ENCODE measurements at regions not wholly inside any gene's neighbourhood (a gene's known extent, or its start where the extent isn't known, plus 50 kb on each side); places are given as distances from the start of the nearest gene placed in this dataset.

GRCh38 chr7:157480371-157481050 lies 143.7 kb downstream of the DNAJB6 start:
- Histone ChIP-seq H3K4me1 (ENCODE audit: control insufficient read depth in 1 of 2, insufficient read depth in 1 of 2, low read depth in 1 of 2, low read length in 1 of 2) (no peaks in the 10 kb centered on the region), H3K36me3 (no peaks in the 10 kb centered on the region), H3K4me3 (ENCODE audit: low read depth in 1 of 2, low read length in 1 of 2) (no peak overlapping the region), H3K27me3 (no peaks in the 10 kb centered on the region), H3K27ac (no peak overlapping the region), H3K9me3 (no peaks in the 10 kb centered on the region)
- no peak for TF ChIP-seq CTCF (IDR thresholded peaks at IDR 0.05)

GRCh38 chr7:157481389-157481788 lies 144.6 kb downstream of the DNAJB6 start:
- no peak for TF ChIP-seq CTCF (IDR thresholded peaks at IDR 0.05)
- Histone ChIP-seq H3K9me3 (no peaks in the 10 kb centered on the region), H3K4me1 (ENCODE audit: control insufficient read depth in 1 of 2, insufficient read depth in 1 of 2, low read depth in 1 of 2, low read length in 1 of 2) (no peaks in the 10 kb centered on the region), H3K4me3 (ENCODE audit: low read depth in 1 of 2, low read length in 1 of 2) (no peak overlapping the region), H3K27me3 (no peaks in the 10 kb centered on the region), H3K27ac (no peak overlapping the region), H3K36me3 (no peaks in the 10 kb centered on the region)

- H3K4me1 ChIP-seq (ENCODE audit: control insufficient read depth in 1 of 2, insufficient read depth in 1 of 2, low read depth in 1 of 2, low read length in 1 of 2), result no peaks in the 10 kb centered on the region
- no peaks in the 10 kb centered on the region for H3K36me3 ChIP-seq
- no peak overlapping the region for H3K4me3 ChIP-seq (ENCODE audit: low read depth in 1 of 2, low read length in 1 of 2)
- no peak overlapping the region for H3K27ac ChIP-seq
- H3K9me3 ChIP-seq, result no peaks in the 10 kb centered on the region
- TF ChIP-seq CTCF (IDR thresholded peaks at IDR 0.05), result no peak
- H3K27me3 ChIP-seq, result no peaks in the 10 kb centered on the region
Measured at GRCh38 chr7:157482025-157482424, 145.2 kb downstream of the DNAJB6 start.

GRCh38 chr7:157482517-157483087 lies 145.8 kb downstream of the DNAJB6 start:
- no peaks in the 10 kb centered on the region for H3K4me1 ChIP-seq (ENCODE audit: control insufficient read depth in 1 of 2, insufficient read depth in 1 of 2, low read depth in 1 of 2, low read length in 1 of 2)
- H3K27me3 ChIP-seq, result no peaks in the 10 kb centered on the region
- no peak overlapping the region for H3K4me3 ChIP-seq (ENCODE audit: low read depth in 1 of 2, low read length in 1 of 2)
- no peak overlapping the region for H3K27ac ChIP-seq
- no peak for TF ChIP-seq CTCF (IDR thresholded peaks at IDR 0.05)
- no peaks in the 10 kb centered on the region for H3K9me3 ChIP-seq
- H3K36me3 ChIP-seq, result no peaks in the 10 kb centered on the region

GRCh38 chr7:157483515-157483914 lies 146.7 kb downstream of the DNAJB6 start:
- Histone ChIP-seq H3K27me3 (no peaks in the 10 kb centered on the region), H3K27ac (no peak overlapping the region), H3K4me3 (ENCODE audit: low read depth in 1 of 2, low read length in 1 of 2) (no peak overlapping the region), H3K36me3 (no peaks in the 10 kb centered on the region), H3K4me1 (ENCODE audit: control insufficient read depth in 1 of 2, insufficient read depth in 1 of 2, low read depth in 1 of 2, low read length in 1 of 2) (no peaks in the 10 kb centered on the region), H3K9me3 (no peaks in the 10 kb centered on the region)
- no peak for TF ChIP-seq CTCF (IDR thresholded peaks at IDR 0.05)
